GM19240 (cell line): ENCODE measurements at regions not wholly inside any gene's neighbourhood (a gene's known extent, or its start where the extent isn't known, plus 50 kb on each side); places are given as distances from the start of the nearest gene placed in this dataset.

Experiments used
- DNase-seq: peaks from one replicate; pipeline ENCODE4 v3.0.0; 2011; ENCODE audit warnings: low spot score; ENCODE audit not compliant: insufficient read length

GRCh38 chr11:103850419-103851165 is 185.8 kb upstream of the DDI1 start:
- DNase-seq = no peak

- DNase-seq = no peak
Measured at GRCh38 chr11:103851166-103851651, 185.2 kb upstream of the DDI1 start.
